ENCODE measurements at regions not wholly inside any gene's neighbourhood (a gene's known extent, or its start where the extent isn't known, plus 50 kb on each side); places are given as distances from the start of the nearest gene placed in this dataset.

DNA sequence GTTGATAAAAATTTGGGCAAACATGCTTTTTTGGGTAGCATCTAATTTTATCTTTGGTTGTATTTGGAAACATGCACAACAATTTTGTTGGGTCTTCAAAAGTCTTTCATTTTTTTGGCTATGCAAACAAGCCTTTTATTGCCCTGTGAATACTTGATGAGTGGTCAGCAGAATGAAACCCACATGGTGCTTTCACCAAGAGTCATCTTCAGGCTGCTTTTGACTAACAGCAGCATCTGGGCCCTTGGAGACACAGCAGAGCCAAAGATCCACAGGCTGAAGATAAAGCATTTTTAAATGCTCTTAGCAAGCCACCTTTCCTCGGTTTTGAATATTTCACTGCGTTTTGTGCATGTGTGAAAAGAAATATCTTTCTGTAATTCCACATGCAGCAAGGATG lies 154.9 kb downstream of the FGF9 start:
- no peak for TF ChIP-seq SIN3A (IDR thresholded peaks at IDR 0.05; ENCODE audit: borderline replicate concordance, insufficient read depth, low read length)
- TF ChIP-seq FOXP2 (optimal IDR thresholded peaks at IDR 0.05; ENCODE audit: borderline replicate concordance, extremely low read depth, extremely low read length, insufficient read depth): no peak
- TF ChIP-seq TAF1 (IDR thresholded peaks at IDR 0.05; ENCODE audit: borderline replicate concordance, insufficient read depth, low read length): no peak

GRCh38 chr13:21826214-21827015 lies 155.5 kb downstream of the FGF9 start:
- no peak for TF ChIP-seq SIN3A (IDR thresholded peaks at IDR 0.05; ENCODE audit: borderline replicate concordance, insufficient read depth, low read length)
- TF ChIP-seq, protein P1, sequence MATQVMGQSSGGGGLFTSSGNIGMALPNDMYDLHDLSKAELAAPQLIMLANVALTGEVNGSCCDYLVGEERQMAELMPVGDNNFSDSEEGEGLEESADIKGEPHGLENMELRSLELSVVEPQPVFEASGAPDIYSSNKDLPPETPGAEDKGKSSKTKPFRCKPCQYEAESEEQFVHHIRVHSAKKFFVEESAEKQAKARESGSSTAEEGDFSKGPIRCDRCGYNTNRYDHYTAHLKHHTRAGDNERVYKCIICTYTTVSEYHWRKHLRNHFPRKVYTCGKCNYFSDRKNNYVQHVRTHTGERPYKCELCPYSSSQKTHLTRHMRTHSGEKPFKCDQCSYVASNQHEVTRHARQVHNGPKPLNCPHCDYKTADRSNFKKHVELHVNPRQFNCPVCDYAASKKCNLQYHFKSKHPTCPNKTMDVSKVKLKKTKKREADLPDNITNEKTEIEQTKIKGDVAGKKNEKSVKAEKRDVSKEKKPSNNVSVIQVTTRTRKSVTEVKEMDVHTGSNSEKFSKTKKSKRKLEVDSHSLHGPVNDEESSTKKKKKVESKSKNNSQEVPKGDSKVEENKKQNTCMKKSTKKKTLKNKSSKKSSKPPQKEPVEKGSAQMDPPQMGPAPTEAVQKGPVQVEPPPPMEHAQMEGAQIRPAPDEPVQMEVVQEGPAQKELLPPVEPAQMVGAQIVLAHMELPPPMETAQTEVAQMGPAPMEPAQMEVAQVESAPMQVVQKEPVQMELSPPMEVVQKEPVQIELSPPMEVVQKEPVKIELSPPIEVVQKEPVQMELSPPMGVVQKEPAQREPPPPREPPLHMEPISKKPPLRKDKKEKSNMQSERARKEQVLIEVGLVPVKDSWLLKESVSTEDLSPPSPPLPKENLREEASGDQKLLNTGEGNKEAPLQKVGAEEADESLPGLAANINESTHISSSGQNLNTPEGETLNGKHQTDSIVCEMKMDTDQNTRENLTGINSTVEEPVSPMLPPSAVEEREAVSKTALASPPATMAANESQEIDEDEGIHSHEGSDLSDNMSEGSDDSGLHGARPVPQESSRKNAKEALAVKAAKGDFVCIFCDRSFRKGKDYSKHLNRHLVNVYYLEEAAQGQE (IDR thresholded peaks at IDR 0.05; ENCODE audit: insufficient read depth in 1 of 2, low read depth in 2 of 2, low read length in 2 of 2): no peak
- TF ChIP-seq TAF1 (IDR thresholded peaks at IDR 0.05; ENCODE audit: borderline replicate concordance, insufficient read depth, low read length): no peak
- TF ChIP-seq FOXP2 (optimal IDR thresholded peaks at IDR 0.05; ENCODE audit: borderline replicate concordance, extremely low read depth, extremely low read length, insufficient read depth): no peak
- no peak for TF ChIP-seq POLR2AphosphoS5 (IDR thresholded peaks at IDR 0.05; ENCODE audit: low read depth, low read length)

DNA sequence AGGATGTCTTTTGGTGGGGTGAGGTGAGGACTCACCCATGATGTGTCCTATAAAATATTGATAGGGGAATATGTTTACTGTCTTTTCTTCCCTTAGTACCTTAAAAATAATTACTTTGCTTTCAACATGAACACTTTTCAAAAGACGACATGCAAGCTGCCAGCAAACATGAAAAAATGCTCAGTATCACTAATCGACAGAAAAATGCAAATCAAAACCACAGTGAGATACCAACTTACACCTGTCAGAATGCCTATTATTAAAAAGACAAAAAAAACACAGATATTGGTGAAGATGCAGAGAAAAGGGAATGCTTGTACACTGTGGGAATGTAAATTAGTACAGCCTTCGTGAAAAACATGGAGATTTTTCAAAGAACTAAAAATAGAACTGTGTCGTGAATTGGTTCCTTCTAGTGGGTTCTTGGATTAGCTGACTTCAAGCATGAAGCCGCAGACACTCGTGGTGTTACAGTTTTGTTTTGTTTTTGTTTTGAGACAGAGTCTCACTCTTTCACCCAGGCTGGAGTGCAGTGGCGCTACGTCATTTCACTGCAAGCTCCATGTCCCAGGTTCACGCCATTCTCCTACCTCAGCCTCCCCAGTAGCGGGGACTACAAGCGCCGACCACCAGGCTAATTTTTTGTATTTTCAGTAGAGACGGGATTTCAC lies 160.9 kb downstream of the FGF9 start:
- TF ChIP-seq POLR2AphosphoS5 (IDR thresholded peaks at IDR 0.05; ENCODE audit: low read depth, low read length): no peak
- TF ChIP-seq TAF1 (IDR thresholded peaks at IDR 0.05; ENCODE audit: borderline replicate concordance, insufficient read depth, low read length): no peak
- TF ChIP-seq SIN3A (IDR thresholded peaks at IDR 0.05; ENCODE audit: borderline replicate concordance, insufficient read depth, low read length): no peak
- TF ChIP-seq, protein P1 (IDR thresholded peaks at IDR 0.05; ENCODE audit: insufficient read depth in 1 of 2, low read depth in 2 of 2, low read length in 2 of 2): no peak
- TF ChIP-seq FOXP2 (optimal IDR thresholded peaks at IDR 0.05; ENCODE audit: borderline replicate concordance, extremely low read depth, extremely low read length, insufficient read depth): no peak

DNA sequence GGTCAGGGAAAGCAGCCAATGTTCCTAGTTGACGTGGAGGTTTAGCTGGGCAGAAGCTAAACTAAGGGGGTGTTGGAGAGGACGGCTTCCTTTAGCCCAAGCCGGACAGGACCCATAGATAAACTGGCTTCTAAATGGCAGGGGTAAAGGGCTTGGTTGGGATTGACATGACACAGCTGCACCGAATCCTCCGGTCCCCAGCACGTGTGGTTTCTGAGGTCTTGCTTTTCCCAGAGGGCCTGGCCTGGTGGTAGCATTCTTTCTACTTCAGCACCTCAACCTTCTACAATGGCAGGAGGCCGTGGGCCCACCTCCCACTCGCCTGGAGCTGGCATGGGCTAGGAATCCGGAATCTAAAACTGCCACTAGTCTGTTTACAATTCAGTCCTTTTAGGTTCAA lies 163.0 kb downstream of the FGF9 start:
- TF ChIP-seq POLR2AphosphoS5 (IDR thresholded peaks at IDR 0.05; ENCODE audit: low read depth, low read length) (no peak), FOXP2 (optimal IDR thresholded peaks at IDR 0.05; ENCODE audit: borderline replicate concordance, extremely low read depth, extremely low read length, insufficient read depth) (no peak)
- TF ChIP-seq, protein P1 (IDR thresholded peaks at IDR 0.05; ENCODE audit: insufficient read depth in 1 of 2, low read depth in 2 of 2, low read length in 2 of 2): no peak

DNA sequence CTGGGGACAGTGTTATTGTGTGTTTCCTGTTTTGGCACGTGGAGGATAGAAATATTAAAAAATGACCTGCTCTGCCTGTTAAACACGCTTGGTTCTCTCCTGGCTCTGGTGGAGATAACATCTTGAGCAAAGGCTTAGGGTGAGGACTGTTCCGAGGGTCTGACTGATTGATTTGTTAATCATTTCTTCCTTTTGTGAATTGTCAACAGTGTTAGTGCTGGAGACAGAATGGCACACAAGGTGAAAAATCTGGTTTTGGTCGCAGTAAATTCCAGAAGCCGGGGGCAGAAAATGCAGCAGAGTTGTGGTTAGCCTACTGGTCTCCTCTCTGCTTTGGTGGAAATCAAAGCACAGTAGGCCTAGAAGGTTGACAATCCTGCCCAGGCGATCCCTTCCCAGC lies 163.6 kb downstream of the FGF9 start:
- TF ChIP-seq, protein P1 (IDR thresholded peaks at IDR 0.05; ENCODE audit: insufficient read depth in 1 of 2, low read depth in 2 of 2, low read length in 2 of 2): no peak
- TF ChIP-seq TAF1 (IDR thresholded peaks at IDR 0.05; ENCODE audit: borderline replicate concordance, insufficient read depth, low read length): no peak
- no peak for TF ChIP-seq FOXP2 (optimal IDR thresholded peaks at IDR 0.05; ENCODE audit: borderline replicate concordance, extremely low read depth, extremely low read length, insufficient read depth)
- no peak for TF ChIP-seq POLR2AphosphoS5 (IDR thresholded peaks at IDR 0.05; ENCODE audit: low read depth, low read length)
- TF ChIP-seq SIN3A (IDR thresholded peaks at IDR 0.05; ENCODE audit: borderline replicate concordance, insufficient read depth, low read length): no peak
